ENCODE measurements at regions not wholly inside any gene's neighbourhood (a gene's known extent, or its start where the extent isn't known, plus 50 kb on each side); places are given as distances from the start of the nearest gene placed in this dataset.
A peak's percentile ranks its signal among the peaks of the same experiment; 100 is the strongest.

DNA sequence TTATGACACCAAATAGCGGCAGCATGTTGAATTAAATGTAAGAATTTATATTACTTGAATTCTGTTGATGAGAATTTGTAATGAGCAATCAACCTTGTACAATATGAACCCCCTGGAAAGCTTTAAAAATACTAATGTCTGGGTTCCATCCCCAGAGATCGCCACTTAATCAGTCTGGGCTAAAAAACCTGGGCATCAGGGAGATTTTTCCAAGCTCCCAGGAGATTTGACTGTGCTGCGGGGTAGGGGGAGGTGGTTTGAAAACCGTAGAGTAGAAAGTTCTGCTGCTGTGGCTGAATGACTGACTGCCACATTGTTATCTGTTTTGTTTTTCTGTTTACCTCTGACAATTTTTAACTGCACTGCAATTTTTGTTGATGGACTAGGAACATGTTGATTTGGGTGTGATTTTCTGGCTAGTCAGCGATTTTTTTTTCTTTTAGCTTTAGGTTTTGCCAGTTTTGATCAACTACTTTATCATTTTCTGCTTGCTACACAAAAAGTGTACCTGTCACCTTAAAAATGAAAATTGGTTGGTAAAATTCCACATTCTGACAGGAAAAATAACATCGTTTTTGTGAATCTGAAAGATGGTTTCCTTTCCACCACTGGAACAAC, 79.3 kb downstream of the PCTP start:
- no peak overlapping the region for H3K4me3 ChIP-seq (ENCODE audit: low read depth, low read length)
- TF ChIP-seq, protein P1, sequence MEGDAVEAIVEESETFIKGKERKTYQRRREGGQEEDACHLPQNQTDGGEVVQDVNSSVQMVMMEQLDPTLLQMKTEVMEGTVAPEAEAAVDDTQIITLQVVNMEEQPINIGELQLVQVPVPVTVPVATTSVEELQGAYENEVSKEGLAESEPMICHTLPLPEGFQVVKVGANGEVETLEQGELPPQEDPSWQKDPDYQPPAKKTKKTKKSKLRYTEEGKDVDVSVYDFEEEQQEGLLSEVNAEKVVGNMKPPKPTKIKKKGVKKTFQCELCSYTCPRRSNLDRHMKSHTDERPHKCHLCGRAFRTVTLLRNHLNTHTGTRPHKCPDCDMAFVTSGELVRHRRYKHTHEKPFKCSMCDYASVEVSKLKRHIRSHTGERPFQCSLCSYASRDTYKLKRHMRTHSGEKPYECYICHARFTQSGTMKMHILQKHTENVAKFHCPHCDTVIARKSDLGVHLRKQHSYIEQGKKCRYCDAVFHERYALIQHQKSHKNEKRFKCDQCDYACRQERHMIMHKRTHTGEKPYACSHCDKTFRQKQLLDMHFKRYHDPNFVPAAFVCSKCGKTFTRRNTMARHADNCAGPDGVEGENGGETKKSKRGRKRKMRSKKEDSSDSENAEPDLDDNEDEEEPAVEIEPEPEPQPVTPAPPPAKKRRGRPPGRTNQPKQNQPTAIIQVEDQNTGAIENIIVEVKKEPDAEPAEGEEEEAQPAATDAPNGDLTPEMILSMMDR (conservative IDR thresholded peaks at IDR 0.05; ENCODE audit: low read depth, low read length), result no peak
- no peak for DNase-seq (ENCODE audit: low read depth)

DNA sequence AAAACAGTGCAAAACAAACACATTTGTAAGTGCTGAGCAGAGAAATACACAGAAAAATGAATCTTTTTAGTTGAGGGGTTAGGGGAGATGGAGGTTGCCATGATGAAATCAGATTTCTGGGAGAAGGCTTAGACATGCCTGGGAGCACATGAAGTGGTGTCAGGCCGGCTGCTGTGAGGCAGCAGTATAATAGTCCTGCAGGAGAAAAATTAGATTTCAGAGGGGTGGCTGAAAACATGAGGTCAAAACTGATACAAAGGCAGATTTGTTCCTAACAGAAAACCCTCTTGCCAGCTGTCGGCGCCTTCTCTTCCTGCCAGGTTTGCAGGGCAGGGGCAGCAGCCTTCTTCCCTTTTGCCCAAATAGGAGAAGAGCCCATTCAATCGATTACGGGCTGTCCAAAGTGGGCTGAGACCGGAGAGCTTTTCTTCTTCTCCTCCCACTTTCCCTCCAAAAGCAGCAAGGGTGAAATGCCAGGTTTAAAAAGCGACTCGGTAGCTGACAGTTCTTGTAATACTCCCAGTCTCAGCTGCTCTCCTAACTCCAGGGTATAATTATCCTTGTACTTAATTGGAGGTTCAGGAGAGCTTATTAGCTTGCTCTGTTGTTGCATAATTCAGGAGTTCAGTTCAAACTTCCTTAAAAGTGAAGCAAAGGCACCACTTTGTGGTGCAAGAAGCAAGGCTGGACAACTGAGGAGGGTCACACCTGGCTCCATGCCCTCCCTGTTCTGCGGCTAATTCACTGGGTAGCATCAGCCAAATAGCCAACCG, 80.0 kb downstream of the PCTP start:
- DNase-seq (ENCODE audit: low read depth), result no peak
- TF ChIP-seq, protein P1 (conservative IDR thresholded peaks at IDR 0.05; ENCODE audit: low read depth, low read length), result no peak
- H3K4me3 ChIP-seq (ENCODE audit: low read depth, low read length), result no peak overlapping the region

DNA sequence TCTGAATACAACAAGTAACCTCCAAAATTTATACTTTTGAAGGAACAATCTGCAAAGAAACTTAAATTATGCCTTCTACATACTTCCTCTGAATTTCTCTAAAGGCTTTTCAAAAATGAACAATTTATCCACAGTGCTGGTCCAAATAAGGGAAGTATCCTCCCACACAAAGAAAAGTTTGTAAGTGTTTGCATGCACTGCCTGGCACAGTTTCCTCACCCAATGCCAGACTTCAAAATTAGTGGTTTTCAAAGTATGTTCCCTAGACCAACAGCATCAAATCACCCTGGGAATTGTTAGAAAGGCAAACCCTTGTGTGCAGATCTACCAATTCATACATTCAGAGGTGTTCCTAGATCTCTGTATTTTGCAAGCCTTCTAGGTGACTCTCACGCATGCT, 82.5 kb downstream of the PCTP start:
- TF ChIP-seq, protein P1 (conservative IDR thresholded peaks at IDR 0.05; ENCODE audit: low read depth, low read length), result no peak
- no peak for DNase-seq (ENCODE audit: low read depth)
- no peak overlapping the region for H3K4me3 ChIP-seq (ENCODE audit: low read depth, low read length)

DNA sequence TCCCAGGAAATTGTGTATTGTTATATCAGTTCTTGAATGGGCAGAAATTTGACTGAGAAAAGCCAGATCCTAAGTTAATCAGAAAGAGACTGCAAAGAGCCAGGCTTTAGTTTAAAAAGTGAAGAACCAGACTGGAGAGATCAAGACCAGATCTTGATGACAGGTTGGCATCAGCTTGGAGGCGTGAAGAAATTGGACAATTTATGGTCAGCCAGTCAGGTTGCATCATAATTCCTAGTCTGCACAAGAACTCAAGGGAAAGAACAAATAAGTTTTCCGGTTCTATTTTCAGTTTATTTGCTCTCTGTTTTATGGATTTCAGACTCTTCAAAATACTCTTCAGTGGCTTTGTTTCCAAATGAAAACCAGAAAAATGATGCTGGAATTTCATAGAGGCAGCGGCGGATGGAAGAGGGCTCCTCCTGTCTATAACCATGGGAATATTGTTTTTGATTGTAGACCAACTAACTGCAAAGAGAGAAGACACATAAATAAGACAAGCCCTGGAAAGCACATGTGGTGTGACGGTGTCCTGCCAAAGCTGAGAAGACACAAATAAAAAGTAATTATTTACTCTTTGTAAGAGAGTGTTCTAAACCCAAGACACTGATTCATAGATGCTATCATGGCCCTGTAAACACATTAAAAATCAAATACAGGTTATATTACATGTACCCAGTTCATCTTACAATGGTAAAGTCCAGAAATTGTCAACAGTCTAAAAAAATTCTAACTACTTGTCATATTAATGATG, 91.7 kb downstream of the PCTP start:
- H3K4me3 ChIP-seq (ENCODE audit: low read depth, low read length), result no peak overlapping the region
- TF ChIP-seq, protein P1 (conservative IDR thresholded peaks at IDR 0.05; ENCODE audit: low read depth, low read length), result no peak
- no peak for DNase-seq (ENCODE audit: low read depth)

DNA sequence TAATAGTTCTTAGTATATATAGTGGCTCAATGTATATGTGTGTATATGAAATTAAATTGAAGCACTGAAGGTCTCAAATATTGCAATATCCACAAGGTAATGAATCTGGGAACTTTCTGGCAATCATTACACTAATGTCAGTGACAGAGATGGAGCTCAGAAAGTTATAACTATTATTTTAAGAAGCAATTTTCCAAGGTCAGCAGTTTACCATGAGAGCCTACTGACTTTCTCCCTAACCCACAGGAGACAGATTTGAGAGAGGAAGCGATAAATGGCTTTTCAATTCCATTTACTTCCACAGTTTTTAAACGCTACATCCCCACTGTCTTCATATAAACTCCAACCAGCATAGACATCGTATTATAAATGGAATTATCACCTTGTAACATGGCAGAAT, 92.9 kb downstream of the PCTP start:
- TF ChIP-seq, protein P1 (conservative IDR thresholded peaks at IDR 0.05; ENCODE audit: low read depth, low read length), result no peak
- H3K4me3 ChIP-seq (ENCODE audit: low read depth, low read length), result no peak overlapping the region
- DNase-seq (ENCODE audit: low read depth), result no peak

DNA sequence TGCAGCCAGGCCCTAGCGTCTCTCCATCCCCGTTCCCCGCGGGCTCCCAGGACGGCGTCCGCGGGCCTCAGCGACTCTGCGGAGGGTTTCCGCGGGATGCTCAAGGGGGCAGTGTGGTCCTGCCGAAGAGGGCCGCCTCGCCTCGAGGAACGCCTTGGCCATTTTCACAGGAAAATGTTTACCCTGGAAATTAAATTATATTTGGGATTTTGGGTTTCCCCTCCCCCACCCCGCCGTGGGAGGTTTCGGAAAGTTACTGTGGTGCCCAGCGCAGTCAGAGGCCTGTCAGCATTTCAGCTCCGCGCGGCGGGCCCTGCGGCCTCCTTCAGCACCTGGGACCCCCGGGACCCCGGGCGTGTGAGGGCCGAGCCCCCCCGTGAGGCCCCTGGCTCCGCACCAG, 94.5 kb downstream of the PCTP start:
- DNase-seq (ENCODE audit: low read depth), result no peak
- TF ChIP-seq, protein P1 (conservative IDR thresholded peaks at IDR 0.05; ENCODE audit: low read depth, low read length), result peak; percentile 59
- peak overlapping the region; percentile 10 for H3K4me3 ChIP-seq (ENCODE audit: low read depth, low read length)

Data from epithelial cell of proximal tubule (primary cell).